ENCODE measurements at regions not wholly inside any gene's neighbourhood (a gene's known extent, or its start where the extent isn't known, plus 50 kb on each side); places are given as distances from the start of the nearest gene placed in this dataset.

DNA sequence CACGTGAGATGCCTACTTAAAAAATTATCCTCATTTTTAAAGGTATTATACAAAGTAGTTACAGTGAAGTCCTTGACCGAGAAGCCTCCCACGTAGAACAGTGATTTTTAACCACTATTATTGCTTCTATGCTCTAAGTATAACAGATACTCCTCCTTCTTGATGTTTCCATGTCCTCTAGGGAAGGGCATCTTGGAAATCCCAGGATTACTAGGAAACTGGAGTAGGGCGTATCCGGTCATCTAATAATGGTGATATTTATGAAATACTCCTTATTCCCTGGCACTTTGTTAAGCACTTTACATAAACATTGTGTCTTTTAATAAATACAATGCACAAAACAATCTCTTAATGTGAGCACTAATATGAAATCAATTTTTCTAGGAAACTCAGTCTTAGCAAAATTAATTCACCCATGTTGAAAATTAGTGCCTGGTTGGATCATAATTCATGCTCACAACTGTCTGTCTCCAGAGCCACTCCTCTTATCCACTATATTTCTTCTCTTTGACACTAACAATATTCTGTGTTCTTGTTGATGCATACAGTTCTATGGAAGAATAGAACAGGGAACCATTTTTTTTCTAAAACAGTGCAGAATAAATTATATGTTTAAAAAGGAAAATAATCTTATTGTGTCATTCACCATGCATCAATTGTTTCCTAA lies 128.6 kb upstream of the SEMA3E start:
- H3K36me3 ChIP-seq (ENCODE audit: insufficient read depth, low read length, poor library complexity, severe bottlenecking) = no peaks in the 10 kb centered on the region
- no peak for DNase-seq (ENCODE audit: low spot score)
- no peaks in the 10 kb centered on the region for H3K9me3 ChIP-seq (ENCODE audit: low read depth, low read length, poor library complexity, severe bottlenecking)
- POLR2A ChIA-PET (ENCODE audit: low non-redundant PET) = no interaction called here
- CTCF ChIA-PET = no interaction called here
- TF ChIP-seq, protein P1, sequence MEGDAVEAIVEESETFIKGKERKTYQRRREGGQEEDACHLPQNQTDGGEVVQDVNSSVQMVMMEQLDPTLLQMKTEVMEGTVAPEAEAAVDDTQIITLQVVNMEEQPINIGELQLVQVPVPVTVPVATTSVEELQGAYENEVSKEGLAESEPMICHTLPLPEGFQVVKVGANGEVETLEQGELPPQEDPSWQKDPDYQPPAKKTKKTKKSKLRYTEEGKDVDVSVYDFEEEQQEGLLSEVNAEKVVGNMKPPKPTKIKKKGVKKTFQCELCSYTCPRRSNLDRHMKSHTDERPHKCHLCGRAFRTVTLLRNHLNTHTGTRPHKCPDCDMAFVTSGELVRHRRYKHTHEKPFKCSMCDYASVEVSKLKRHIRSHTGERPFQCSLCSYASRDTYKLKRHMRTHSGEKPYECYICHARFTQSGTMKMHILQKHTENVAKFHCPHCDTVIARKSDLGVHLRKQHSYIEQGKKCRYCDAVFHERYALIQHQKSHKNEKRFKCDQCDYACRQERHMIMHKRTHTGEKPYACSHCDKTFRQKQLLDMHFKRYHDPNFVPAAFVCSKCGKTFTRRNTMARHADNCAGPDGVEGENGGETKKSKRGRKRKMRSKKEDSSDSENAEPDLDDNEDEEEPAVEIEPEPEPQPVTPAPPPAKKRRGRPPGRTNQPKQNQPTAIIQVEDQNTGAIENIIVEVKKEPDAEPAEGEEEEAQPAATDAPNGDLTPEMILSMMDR (conservative IDR thresholded peaks at IDR 0.05; ENCODE audit: low read depth, low read length) = no peak
- no peak for TF ChIP-seq EZH2 (IDR thresholded peaks at IDR 0.05; ENCODE audit: borderline replicate concordance, low read depth, low read length, poor library complexity, severe bottlenecking)
- H3K27me3 ChIP-seq (replicated peaks; ENCODE audit: insufficient read depth, low read depth, low read length, poor library complexity) = no peaks in the 10 kb centered on the region
- no TSS peak for BruUV-seq (replicated peaks)
- intact Hi-C loops (cut with micrococcal nuclease; ENCODE audit: unreplicated experiment) = no loop called here
- no peak overlapping the region for H3K27ac ChIP-seq (ENCODE audit: low read depth, low read length, poor library complexity, severe bottlenecking)
- H3K4me1 ChIP-seq (ENCODE audit: insufficient read depth, low read length, poor library complexity, severe bottlenecking) = no peaks in the 10 kb centered on the region
- no peak overlapping the region for H3K4me3 ChIP-seq (ENCODE audit: low read depth, low read length, poor library complexity, severe bottlenecking)

DNA sequence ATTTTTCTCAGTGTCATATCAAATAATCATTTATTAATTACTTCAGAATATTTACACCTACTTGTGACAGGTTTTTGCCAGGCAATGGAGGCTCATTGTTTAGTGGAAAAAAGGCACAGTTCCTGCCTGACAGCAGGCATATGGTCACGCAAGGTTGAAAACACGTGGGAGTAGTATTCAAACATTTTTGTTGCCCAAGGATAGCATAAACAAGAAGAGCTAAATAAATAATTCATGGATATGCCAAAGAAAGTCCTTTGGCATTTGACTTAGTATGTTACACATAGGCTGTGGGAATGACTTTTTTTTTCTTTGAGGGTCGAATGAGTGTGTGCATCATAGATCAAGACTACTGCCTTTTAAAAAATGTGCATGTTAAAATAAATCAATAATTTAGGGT lies 120.5 kb upstream of the SEMA3E start:
- H3K27ac ChIP-seq (ENCODE audit: low read depth, low read length, poor library complexity, severe bottlenecking) = no peak overlapping the region
- no peak for TF ChIP-seq EZH2 (IDR thresholded peaks at IDR 0.05; ENCODE audit: borderline replicate concordance, low read depth, low read length, poor library complexity, severe bottlenecking)
- TF ChIP-seq, protein P1 (conservative IDR thresholded peaks at IDR 0.05; ENCODE audit: low read depth, low read length) = no peak
- no peaks in the 10 kb centered on the region for H3K9me3 ChIP-seq (ENCODE audit: low read depth, low read length, poor library complexity, severe bottlenecking)
- no peak for DNase-seq (ENCODE audit: low spot score)
- H3K4me3 ChIP-seq (ENCODE audit: low read depth, low read length, poor library complexity, severe bottlenecking) = no peak overlapping the region
- CTCF ChIA-PET = no interaction called here
- POLR2A ChIA-PET (ENCODE audit: low non-redundant PET) = no interaction called here
- intact Hi-C loops (cut with micrococcal nuclease; ENCODE audit: unreplicated experiment) = no loop called here
- peaks cover 17% of the 10 kb centered on the region for H3K27me3 ChIP-seq (replicated peaks; ENCODE audit: insufficient read depth, low read depth, low read length, poor library complexity)
- BruUV-seq (replicated peaks) = no TSS peak
- no peaks in the 10 kb centered on the region for H3K36me3 ChIP-seq (ENCODE audit: insufficient read depth, low read length, poor library complexity, severe bottlenecking)
- H3K4me1 ChIP-seq (ENCODE audit: insufficient read depth, low read length, poor library complexity, severe bottlenecking) = no peaks in the 10 kb centered on the region

DNA sequence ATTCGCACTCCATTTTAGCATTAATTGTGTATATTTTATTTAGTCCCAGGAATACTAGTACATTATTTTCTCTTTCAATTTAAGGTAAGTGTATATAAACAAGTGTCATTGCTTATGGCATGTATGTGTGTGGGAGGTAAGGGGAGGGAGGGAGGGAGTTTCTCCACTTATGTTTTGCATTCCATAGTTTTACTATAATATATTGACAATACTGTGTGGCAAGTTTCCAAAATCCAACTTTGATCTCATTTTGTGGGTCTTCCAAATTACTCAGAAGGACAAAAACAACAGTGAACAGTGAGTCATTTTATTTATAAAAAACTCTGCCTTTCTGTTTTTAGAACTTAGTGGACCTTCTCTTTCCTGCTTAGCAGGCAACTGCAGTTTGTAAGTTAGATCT lies 102.3 kb upstream of the SEMA3E start:
- BruUV-seq (replicated peaks) = no TSS peak
- intact Hi-C loops (cut with micrococcal nuclease; ENCODE audit: unreplicated experiment) = no loop called here
- POLR2A ChIA-PET (ENCODE audit: low non-redundant PET) = no interaction called here

More for the DNA sequence above, 102.3 kb upstream of the SEMA3E start:
- no peaks in the 10 kb centered on the region for H3K36me3 ChIP-seq (ENCODE audit: insufficient read depth, low read length, poor library complexity, severe bottlenecking)
- CTCF ChIA-PET = no interaction called here
- DNase-seq (ENCODE audit: low spot score) = no peak
- H3K27ac ChIP-seq (ENCODE audit: low read depth, low read length, poor library complexity, severe bottlenecking) = no peak overlapping the region
- H3K4me1 ChIP-seq (ENCODE audit: insufficient read depth, low read length, poor library complexity, severe bottlenecking) = no peaks in the 10 kb centered on the region
- TF ChIP-seq, protein P1 (conservative IDR thresholded peaks at IDR 0.05; ENCODE audit: low read depth, low read length) = no peak
- TF ChIP-seq EZH2 (IDR thresholded peaks at IDR 0.05; ENCODE audit: borderline replicate concordance, low read depth, low read length, poor library complexity, severe bottlenecking) = no peak
- no peak overlapping the region for H3K4me3 ChIP-seq (ENCODE audit: low read depth, low read length, poor library complexity, severe bottlenecking)
- H3K9me3 ChIP-seq (ENCODE audit: low read depth, low read length, poor library complexity, severe bottlenecking) = no peaks in the 10 kb centered on the region
- no peaks in the 10 kb centered on the region for H3K27me3 ChIP-seq (replicated peaks; ENCODE audit: insufficient read depth, low read depth, low read length, poor library complexity)
